GM18867 (cell line): ENCODE measurements at regions not wholly inside any gene's neighbourhood (a gene's known extent, or its start where the extent isn't known, plus 50 kb on each side); places are given as distances from the start of the nearest gene placed in this dataset.
"Not testable (repeated sequence)": the region's sequence is repeated elsewhere in the genome, so short reads cannot be mapped to it uniquely, and the experiment has no call there.

Source experiments
- ATAC-seq: cut with Tn5 transposase; IDR thresholded peaks from one replicate; pipeline ENCODE4 v1.9.1; 2021; ENCODE audit warnings: mild to moderate bottlenecking, moderate library complexity; ENCODE audit not compliant: unreplicated experiment

GRCh38 chr17:63286254-63286653, 159.9 kb downstream of the CYB561 start:
- no peak for ATAC-seq

DNA sequence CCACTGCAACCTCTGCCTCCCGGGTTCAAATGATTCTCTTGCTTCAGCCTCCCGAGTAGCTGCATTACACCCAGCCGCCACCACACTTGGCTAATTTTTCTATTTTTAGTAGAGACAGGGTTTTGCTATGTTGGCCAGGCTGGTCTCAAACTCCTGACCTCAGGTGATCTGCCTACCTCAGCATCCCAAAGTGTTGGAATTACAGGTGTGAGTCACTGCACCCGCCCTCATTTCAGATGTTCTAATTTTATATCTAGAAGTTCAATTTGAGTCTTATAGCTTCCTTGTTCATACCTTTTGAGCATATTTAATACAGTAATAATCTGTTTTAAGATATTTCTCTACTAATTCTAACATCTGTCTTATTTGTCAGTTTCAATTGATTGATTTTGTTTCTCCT, 159.1 kb downstream of the CYB561 start:
- ATAC-seq: not testable (repeated sequence)

DNA sequence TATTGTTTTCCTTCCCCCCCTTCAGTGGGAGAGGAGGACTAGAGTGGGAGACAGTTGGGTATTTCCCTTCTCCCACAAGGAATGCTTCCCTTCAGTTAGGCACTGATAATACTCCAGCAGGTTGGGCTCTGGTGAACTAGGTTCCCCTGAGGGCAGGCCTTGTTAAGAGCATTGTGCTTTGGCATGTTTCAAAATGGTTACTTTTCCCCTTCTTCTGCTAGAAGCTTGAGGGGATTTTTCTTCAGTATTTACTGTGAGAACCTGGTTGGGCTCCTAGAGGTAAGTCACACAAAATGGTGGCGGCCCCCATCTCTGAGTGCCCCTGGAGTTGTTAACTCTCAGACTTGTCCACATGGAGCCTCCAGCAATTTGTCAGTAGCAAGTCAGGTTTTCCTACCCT, 156.2 kb downstream of the CYB561 start:
- no peak for ATAC-seq

- ATAC-seq: no peak
Measured at GRCh38 chr17:63290351-63290750, 155.8 kb downstream of the CYB561 start.

DNA sequence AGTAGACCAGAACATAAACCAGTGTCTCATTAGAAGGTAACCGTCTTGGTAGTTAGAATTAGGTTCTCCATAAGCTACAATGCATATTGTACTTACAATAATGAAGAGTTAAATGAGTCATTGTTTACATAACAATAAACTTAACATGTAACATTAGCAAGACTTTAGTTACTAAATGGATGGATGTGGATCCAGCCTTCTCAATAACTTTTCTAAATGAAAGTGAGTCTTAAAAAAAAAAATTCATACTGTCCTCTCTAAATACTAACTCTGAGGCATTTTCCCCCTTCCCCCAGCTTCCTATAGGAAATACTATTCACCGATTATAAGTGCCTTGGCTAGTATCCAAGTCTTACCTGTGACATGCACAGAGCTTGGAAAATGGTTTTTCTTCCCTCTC, 155.3 kb downstream of the CYB561 start:
- ATAC-seq: no peak

GRCh38 chr17:63291258-63291657, 154.8 kb downstream of the CYB561 start:
- no peak for ATAC-seq

GRCh38 chr17:63292421-63292820, 153.7 kb downstream of the CYB561 start:
- ATAC-seq: no peak

DNA sequence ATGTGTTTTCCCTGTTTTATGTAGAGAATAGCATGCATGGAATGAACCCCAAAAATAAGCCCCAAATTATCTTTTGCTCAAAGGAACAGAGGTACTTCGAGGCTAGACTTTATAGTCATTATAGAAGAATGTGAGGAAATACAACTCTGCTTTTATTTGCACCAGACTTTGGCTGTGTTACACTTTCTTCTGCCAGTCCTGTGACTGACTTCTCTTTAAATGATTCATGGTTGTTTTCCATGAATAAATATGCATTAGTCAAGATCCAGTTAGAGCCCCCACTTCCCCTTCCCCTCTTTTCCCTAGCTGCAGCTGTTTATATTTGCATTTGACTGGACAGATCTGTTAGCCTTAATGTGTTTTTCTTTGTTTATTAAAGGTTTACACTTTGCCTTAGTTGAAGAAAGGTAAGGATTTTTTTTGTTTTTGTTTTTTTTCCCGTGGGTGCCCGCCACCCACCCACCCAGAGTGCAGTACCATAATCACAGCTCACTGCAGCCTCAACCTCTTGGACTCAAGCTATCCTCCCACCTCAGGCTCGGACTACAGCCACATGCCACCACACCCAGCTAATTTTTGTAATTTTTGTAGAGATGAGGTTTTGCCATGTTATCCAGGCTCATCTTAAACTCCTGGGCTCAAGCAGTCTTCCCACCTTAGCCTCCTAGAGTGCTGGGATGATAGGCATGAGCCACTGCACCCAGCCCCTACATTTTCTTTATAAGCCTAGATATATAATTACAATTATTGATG, 152.6 kb downstream of the CYB561 start:
- ATAC-seq: no peak

GRCh38 chr17:63294776-63295175, 151.3 kb downstream of the CYB561 start:
- no peak for ATAC-seq

- no peak for ATAC-seq
Measured at GRCh38 chr17:63295288-63295687, 150.8 kb downstream of the CYB561 start.

GRCh38 chr17:63295839-63296590, 150.1 kb downstream of the CYB561 start:
- no peak for ATAC-seq

DNA sequence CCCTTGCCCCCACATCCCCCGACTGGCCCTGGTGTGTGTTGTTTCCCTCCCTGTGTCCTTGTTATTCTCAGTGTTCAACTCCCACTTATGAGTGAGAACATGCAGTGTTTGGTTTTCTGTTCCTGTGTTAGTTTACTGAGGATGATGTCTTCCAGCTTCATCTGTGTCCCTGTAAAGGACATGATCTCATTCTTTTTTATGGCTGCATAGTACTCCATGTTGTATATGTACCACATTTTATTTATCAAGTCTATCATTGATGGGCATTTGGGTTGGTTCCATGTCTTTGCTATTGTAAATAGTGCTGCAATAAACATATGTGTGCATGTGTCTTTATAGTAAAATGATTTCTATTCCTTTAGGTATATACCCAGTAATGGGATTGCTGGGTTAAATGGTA, 147.2 kb downstream of the CYB561 start:
- not testable (repeated sequence) for ATAC-seq

- no peak for ATAC-seq
Measured at GRCh38 chr17:63304704-63305261, 141.3 kb downstream of the CYB561 start.

GRCh38 chr17:63305857-63306256, 140.2 kb downstream of the CYB561 start:
- no peak for ATAC-seq

GRCh38 chr17:63306855-63307254, 139.3 kb downstream of the CYB561 start:
- ATAC-seq: no peak

- ATAC-seq: no peak
Measured at GRCh38 chr17:63308272-63308671, 137.8 kb downstream of the CYB561 start.

DNA sequence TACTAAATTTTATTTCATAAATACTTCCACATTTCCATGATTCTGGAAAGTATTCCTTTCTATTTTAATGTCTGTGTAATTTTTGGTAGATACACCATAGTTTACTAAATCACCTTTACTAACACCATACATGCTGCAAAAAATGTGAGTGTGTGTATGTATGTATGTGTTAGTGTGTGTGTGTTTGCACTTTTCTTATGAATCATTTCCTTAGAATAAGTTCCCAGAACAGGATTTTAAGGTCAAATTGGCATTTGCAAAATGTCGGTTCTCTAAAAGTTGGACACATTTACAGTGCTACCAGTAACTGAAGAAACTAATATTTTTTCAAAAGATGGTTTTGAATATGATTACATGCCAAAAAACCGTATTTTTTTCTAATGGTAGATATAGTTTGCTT, 137.1 kb downstream of the CYB561 start:
- no peak for ATAC-seq

DNA sequence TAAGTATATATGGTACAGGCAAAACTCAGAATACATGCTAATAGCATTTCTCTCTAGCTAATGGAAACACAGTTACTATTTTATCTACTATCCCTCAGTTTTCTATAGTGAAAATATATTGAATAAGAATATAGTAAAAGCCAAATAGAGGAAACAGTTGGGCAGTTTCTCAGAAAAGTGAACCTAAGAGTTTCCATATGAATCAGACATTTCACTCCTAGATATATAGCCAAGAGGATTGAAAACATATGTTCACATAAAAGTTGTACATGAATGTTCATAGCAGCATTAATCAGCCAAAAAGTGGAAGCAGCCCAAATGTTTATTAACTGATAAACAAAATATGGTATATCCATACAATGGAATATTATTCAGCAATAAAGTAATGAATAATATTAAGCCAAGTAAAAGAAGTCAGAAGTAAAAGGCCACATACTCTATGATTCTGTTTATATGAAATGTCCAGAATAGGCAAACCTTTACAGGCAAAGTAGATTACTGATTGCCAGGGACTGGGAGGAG, 134.6 kb downstream of the CYB561 start:
- no peak for ATAC-seq

DNA sequence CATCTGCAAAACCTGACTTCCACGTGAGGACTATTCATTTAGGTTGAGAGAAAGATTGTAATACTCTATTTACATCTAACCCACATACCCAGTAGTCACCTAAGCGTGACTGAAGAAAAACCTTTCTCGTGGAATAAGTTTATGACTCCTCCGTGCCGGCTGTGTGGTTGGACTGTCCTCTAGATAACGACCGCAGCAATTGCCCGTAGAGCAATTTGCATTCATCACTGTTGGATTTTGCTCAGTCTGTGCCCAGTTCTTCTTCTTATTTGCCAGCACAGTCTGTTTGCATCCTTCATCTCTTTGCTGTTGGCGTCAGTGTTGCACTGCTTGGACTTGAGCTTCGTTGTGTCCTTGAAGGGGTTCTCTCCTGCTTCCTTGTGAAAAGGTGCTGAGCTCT, 131.3 kb downstream of the CYB561 start:
- no peak for ATAC-seq

- no peak for ATAC-seq
Measured at GRCh38 chr17:63316100-63316499, 130.0 kb downstream of the CYB561 start.

GRCh38 chr17:63317166-63317840, 128.8 kb downstream of the CYB561 start:
- no peak for ATAC-seq
